ENCODE measurements at regions not wholly inside any gene's neighbourhood (a gene's known extent, or its start where the extent isn't known, plus 50 kb on each side); places are given as distances from the start of the nearest gene placed in this dataset.

GRCh38 chr16:88208112-88208511 lies 174.6 kb upstream of the ZNF469 start:
- no peaks in the 10 kb centered on the region for H3K36me3 ChIP-seq (ENCODE audit: control insufficient read depth, insufficient read depth, low read length)
- no peaks in the 10 kb centered on the region for H4K20me1 ChIP-seq (replicated peaks; ENCODE audit: control insufficient read depth, insufficient read depth, low read length)
- H3K27ac ChIP-seq (ENCODE audit: extremely low read depth, low read depth, low read length), result no peak overlapping the region
- no peak for DNase-seq (ENCODE audit: extremely low read depth in 1 of 4, low spot score in 3 of 4)
- H3K4me1 ChIP-seq (replicated peaks in 1 of 2; ENCODE audit: control insufficient read depth in 2 of 2, insufficient read depth in 2 of 2, low read length in 2 of 2), result no peaks in the 10 kb centered on the region; a peak in 1 of 5 replicates
- no peak overlapping the region for H3K4me2 ChIP-seq (ENCODE audit: insufficient read depth, low read length)
- POLR2A ChIA-PET, result no interaction called here
- no TSS peak for BruUV-seq (replicated peaks)
- no peak for FAIRE-seq
- no peaks in the 10 kb centered on the region for H3K79me2 ChIP-seq (ENCODE audit: control insufficient read depth, insufficient read depth, low read length)
- ATAC-seq, result no peak
- intact Hi-C loops (cut with micrococcal nuclease) (no loop called here), in situ Hi-C loops (cut with MboI) (no loop called here)
- H3K9me3 ChIP-seq (replicated peaks; ENCODE audit: control insufficient read depth, insufficient read depth, low read depth, low read length), result no peaks in the 10 kb centered on the region
- WGBS (ENCODE audit: insufficient coverage, low coverage, missing lambda C conversion rate), result 20% methylated on average over 10 of the region's 10 CpGs
- CTCF ChIA-PET (ENCODE audit: low intra/inter-chr PET ratio), result no interaction called here
- TF ChIP-seq CBX3 (IDR thresholded peaks at IDR 0.05; ENCODE audit: borderline replicate concordance in 1 of 2, low read length in 2 of 2) (no peak), MCM5 (IDR thresholded peaks at IDR 0.05; ENCODE audit: low read depth) (no peak), ZNF197 (CRISPR knock-in tag; IDR thresholded peaks at IDR 0.05; ENCODE audit: low read depth) (no peak), BRD4 (IDR thresholded peaks at IDR 0.05) (no peak), RAD21 (CRISPR knock-in tag; conservative IDR thresholded peaks at IDR 0.05 in 1 of 2, IDR thresholded peaks at IDR 0.05 in 1 of 2) (no peak), NBN (IDR thresholded peaks at IDR 0.05; ENCODE audit: low read depth) (no peak), XRCC4 (IDR thresholded peaks at IDR 0.05; ENCODE audit: extremely low read depth, insufficient read depth, insufficient read length) (no peak), HMGN3 (IDR thresholded peaks at IDR 0.05; ENCODE audit: borderline replicate concordance, extremely low read depth, insufficient read length, low read depth, low read length) (no peak), ATF1 (CRISPR knock-in tag; IDR thresholded peaks at IDR 0.05) (no peak), ATF1 (tag; IDR thresholded peaks at IDR 0.05) (no peak), ZNF445 (CRISPR knock-in tag; IDR thresholded peaks at IDR 0.05; ENCODE audit: low read depth) (no peak), CBX2 (IDR thresholded peaks at IDR 0.05; ENCODE audit: insufficient read depth, low read length, poor library complexity, severe bottlenecking) (no peak), ZFX (CRISPR knock-in tag; IDR thresholded peaks at IDR 0.05) (no peak), ZNF77 (CRISPR knock-in tag; IDR thresholded peaks at IDR 0.05) (no peak)
- TF ChIP-seq, protein P1, sequence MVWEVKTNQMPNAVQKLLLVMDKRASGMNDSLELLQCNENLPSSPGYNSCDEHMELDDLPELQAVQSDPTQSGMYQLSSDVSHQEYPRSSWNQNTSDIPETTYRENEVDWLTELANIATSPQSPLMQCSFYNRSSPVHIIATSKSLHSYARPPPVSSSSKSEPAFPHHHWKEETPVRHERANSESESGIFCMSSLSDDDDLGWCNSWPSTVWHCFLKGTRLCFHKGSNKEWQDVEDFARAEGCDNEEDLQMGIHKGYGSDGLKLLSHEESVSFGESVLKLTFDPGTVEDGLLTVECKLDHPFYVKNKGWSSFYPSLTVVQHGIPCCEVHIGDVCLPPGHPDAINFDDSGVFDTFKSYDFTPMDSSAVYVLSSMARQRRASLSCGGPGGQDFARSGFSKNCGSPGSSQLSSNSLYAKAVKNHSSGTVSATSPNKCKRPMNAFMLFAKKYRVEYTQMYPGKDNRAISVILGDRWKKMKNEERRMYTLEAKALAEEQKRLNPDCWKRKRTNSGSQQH (CRISPR knock-in tag; IDR thresholded peaks at IDR 0.05), result no peak
- TF ChIP-seq, protein P2, sequence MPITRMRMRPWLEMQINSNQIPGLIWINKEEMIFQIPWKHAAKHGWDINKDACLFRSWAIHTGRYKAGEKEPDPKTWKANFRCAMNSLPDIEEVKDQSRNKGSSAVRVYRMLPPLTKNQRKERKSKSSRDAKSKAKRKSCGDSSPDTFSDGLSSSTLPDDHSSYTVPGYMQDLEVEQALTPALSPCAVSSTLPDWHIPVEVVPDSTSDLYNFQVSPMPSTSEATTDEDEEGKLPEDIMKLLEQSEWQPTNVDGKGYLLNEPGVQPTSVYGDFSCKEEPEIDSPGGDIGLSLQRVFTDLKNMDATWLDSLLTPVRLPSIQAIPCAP (CRISPR knock-in tag; IDR thresholded peaks at IDR 0.05; ENCODE audit: borderline replicate concordance), result no peak
- TF ChIP-seq, protein P3, sequence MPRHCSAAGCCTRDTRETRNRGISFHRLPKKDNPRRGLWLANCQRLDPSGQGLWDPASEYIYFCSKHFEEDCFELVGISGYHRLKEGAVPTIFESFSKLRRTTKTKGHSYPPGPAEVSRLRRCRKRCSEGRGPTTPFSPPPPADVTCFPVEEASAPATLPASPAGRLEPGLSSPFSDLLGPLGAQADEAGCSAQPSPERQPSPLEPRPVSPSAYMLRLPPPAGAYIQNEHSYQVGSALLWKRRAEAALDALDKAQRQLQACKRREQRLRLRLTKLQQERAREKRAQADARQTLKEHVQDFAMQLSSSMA (CRISPR knock-in tag; IDR thresholded peaks at IDR 0.05), result no peak
- TF ChIP-seq, protein P4, sequence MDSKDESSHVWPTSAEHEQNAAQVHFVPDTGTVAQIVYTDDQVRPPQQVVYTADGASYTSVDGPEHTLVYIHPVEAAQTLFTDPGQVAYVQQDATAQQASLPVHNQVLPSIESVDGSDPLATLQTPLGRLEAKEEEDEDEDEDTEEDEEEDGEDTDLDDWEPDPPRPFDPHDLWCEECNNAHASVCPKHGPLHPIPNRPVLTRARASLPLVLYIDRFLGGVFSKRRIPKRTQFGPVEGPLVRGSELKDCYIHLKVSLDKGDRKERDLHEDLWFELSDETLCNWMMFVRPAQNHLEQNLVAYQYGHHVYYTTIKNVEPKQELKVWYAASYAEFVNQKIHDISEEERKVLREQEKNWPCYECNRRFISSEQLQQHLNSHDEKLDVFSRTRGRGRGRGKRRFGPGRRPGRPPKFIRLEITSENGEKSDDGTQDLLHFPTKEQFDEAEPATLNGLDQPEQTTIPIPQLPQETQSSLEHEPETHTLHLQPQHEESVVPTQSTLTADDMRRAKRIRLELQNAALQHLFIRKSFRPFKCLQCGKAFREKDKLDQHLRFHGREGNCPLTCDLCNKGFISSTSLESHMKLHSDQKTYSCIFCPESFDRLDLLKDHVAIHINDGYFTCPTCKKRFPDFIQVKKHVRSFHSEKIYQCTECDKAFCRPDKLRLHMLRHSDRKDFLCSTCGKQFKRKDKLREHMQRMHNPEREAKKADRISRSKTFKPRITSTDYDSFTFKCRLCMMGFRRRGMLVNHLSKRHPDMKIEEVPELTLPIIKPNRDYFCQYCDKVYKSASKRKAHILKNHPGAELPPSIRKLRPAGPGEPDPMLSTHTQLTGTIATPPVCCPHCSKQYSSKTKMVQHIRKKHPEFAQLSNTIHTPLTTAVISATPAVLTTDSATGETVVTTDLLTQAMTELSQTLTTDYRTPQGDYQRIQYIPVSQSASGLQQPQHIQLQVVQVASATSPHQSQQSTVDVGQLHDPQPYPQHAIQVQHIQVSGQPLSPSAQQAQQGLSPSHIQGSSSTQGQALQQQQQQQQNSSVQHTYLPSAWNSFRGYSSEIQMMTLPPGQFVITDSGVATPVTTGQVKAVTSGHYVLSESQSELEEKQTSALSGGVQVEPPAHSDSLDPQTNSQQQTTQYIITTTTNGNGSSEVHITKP (IDR thresholded peaks at IDR 0.05; ENCODE audit: partially characterized antibody), result no peak
- H3K27me3 ChIP-seq (ENCODE audit: control insufficient read depth in 2 of 2, insufficient read depth in 2 of 2, low read length in 2 of 2), result peaks cover 0 to 18% of the 10 kb centered on the region in 2 experiments; a peak in 2 of 5 replicates
- H2AFZ ChIP-seq (ENCODE audit: low read depth, low read length), result no peak overlapping the region
- no peak overlapping the region for H3K9ac ChIP-seq (ENCODE audit: insufficient read depth in 1 of 2, low read depth in 2 of 2, low read length in 2 of 2)
- H3K4me3 ChIP-seq, result no peak overlapping the region
- H3K9me1 ChIP-seq (ENCODE audit: control insufficient read depth, insufficient read depth, low read length), result no peaks in the 10 kb centered on the region

Data from K562 (cell line).